H1 (cell line): ENCODE measurements at regions not wholly inside any gene's neighbourhood (a gene's known extent, or its start where the extent isn't known, plus 50 kb on each side); places are given as distances from the start of the nearest gene placed in this dataset.

Source experiments
- CTCF ChIA-PET: fragments of 300-600 bp; sonication (Branson Sonifier 250); formaldehyde crosslinking; loops from one replicate; lab custom pipeline; 2021; ENCODE audit not compliant: partially characterized antibody; lab: Charles Lee
- POLR2A ChIA-PET: fragments of 300-600 bp; sonication (Branson Sonifier 250); formaldehyde crosslinking; loops from one replicate; lab custom pipeline; 2021; ENCODE audit warnings: inconsistent platforms; ENCODE audit not compliant: partially characterized antibody; lab: Charles Lee
- DNase-seq, 2 experiments: peaks; one replicate each; pipeline versions ENCODE4 v3.0.0 to v3.0.0-alpha.2; 2010 to 2022; ENCODE audit warnings: low spot score in 2 of 2, low read depth in 1 of 2, mixed read lengths in 1 of 2
- FAIRE-seq: peaks from 2 replicates; lab custom pipeline; 2011; peaks lifted over from hg19 to GRCh38; lab: Jason Lieb, UNC
- H2AFZ ChIP-seq: 2 replicates; pipeline ENCODE4 v1.8.1; 2012; ENCODE audit warnings: low read length, inconsistent platforms
- H2AK5ac ChIP-seq: 2 replicates; pipeline ENCODE4 v1.6.1; 2013; ENCODE audit warnings: low read depth, low read length
- H2BK120ac ChIP-seq: replicated peaks from 2 replicates; pipeline ENCODE3; 2013; ENCODE audit warnings: low read depth, low read length, inconsistent platforms
- H2BK12ac ChIP-seq: 2 replicates; pipeline ENCODE4 v1.6.1; 2013; ENCODE audit warnings: low read depth, low read length
- H2BK15ac ChIP-seq: 2 replicates; pipeline ENCODE4 v1.6.1; 2013; ENCODE audit warnings: low read length
- H2BK20ac ChIP-seq: 2 replicates; pipeline ENCODE4 v1.6.1; 2013; ENCODE audit warnings: low read length
- H2BK5ac ChIP-seq: 2 replicates; pipeline ENCODE4 v1.6.1; 2013; ENCODE audit warnings: low read depth, low read length
- H3K14ac ChIP-seq: 2 replicates; pipeline ENCODE4 v1.6.1; 2013; ENCODE audit warnings: inconsistent platforms; ENCODE audit not compliant: insufficient read length
- H3K18ac ChIP-seq: 2 replicates; pipeline ENCODE4 v1.6.1; 2013; ENCODE audit warnings: low read length; ENCODE audit errors: extremely low read depth
- H3K23ac ChIP-seq: 2 replicates; pipeline ENCODE4 v1.6.1; 2013; ENCODE audit warnings: inconsistent platforms; ENCODE audit not compliant: insufficient read length
- H3K23me2 ChIP-seq: 2 replicates; pipeline ENCODE4 v1.6.1; 2013; ENCODE audit warnings: low read depth, low read length
- H3K27ac ChIP-seq: 2 replicates; pipeline ENCODE4 v1.6.1; 2011; ENCODE audit warnings: low read depth, low read length, inconsistent platforms
- H3K27me3 ChIP-seq, 4 experiments: replicated peaks in 1 of 4; 1 replicate in 1 of 4; 2 replicates in 3 of 4; pipeline versions ENCODE4 v1.6.1 to v1.8.1; 2011 to 2013; ENCODE audit warnings: low read length in 3 of 4, mild to moderate bottlenecking in 3 of 4, inconsistent platforms in 2 of 4, mixed read lengths in 2 of 4, moderate library complexity in 1 of 4; ENCODE audit not compliant: control insufficient read depth in 3 of 4, insufficient read depth in 3 of 4; ENCODE audit errors: extremely low read depth in 1 of 4
- H3K36me3 ChIP-seq, 4 experiments: 2 replicates each; pipeline versions ENCODE4 v1.6.1 to v1.8.1; 2011 to 2013; ENCODE audit warnings: mild to moderate bottlenecking in 4 of 4, low read length in 3 of 4, moderate library complexity in 2 of 4, control low read depth in 1 of 4, inconsistent platforms in 1 of 4; ENCODE audit not compliant: insufficient read depth in 4 of 4, control insufficient read depth in 2 of 4
- H3K4ac ChIP-seq: replicated peaks from 2 replicates; pipeline ENCODE3; 2013; ENCODE audit warnings: low read length, low read depth, mixed read lengths, inconsistent platforms; ENCODE audit not compliant: insufficient read length
- H3K4me1 ChIP-seq, 4 experiments: replicated peaks in 1 of 4; 1 replicate in 1 of 4; 2 replicates in 3 of 4; pipeline versions ENCODE4 v1.6.1 to v1.8.1; 2011 to 2013; ENCODE audit warnings: low read length in 3 of 4, inconsistent platforms in 2 of 4, mixed read lengths in 1 of 4; ENCODE audit not compliant: insufficient read depth in 4 of 4, control insufficient read depth in 3 of 4
- H3K4me2 ChIP-seq, 2 experiments: 2 replicates each; pipeline versions ENCODE4 v1.6.1 to v1.8.1; 2011 to 2013; ENCODE audit warnings: low read depth in 2 of 2, low read length in 2 of 2, control low read depth in 1 of 2, inconsistent platforms in 1 of 2, mild to moderate bottlenecking in 1 of 2; ENCODE audit not compliant: insufficient read depth in 1 of 2
- H3K4me3 ChIP-seq, 4 experiments: fragments of 200-600, 300-600 bp in 1 of 4; sonication (generic), shearing (Covaris generic), sonication (Bioruptor Twin) in 1 of 4; 2 replicates each; pipeline versions ENCODE4 v1.5.1 to v1.8.1; 2011 to 2016; ENCODE audit warnings: low read length in 4 of 4, low read depth in 3 of 4, control low read depth in 2 of 4, inconsistent platforms in 2 of 4, mild to moderate bottlenecking in 2 of 4, mixed read lengths in 1 of 4, moderate library complexity in 1 of 4; ENCODE audit not compliant: insufficient read depth in 2 of 4; ENCODE audit errors: extremely low read depth in 1 of 4
- H3K56ac ChIP-seq: replicated peaks from 2 replicates; pipeline ENCODE3; 2013; ENCODE audit warnings: low read depth, mild to moderate bottlenecking, mixed read lengths, low read length, inconsistent platforms; ENCODE audit not compliant: insufficient read length
- H3K79me1 ChIP-seq: 2 replicates; pipeline ENCODE4 v1.6.1; 2013; ENCODE audit warnings: low read depth, low read length, control low read depth
- H3K79me2 ChIP-seq, 2 experiments: 2 replicates each; pipeline versions ENCODE4 v1.6.1 to v1.8.1; 2012 to 2013; ENCODE audit warnings: low read length in 2 of 2, mild to moderate bottlenecking in 2 of 2, inconsistent platforms in 1 of 2; ENCODE audit not compliant: insufficient read depth in 2 of 2, control insufficient read depth in 1 of 2
- H3K9ac ChIP-seq, 4 experiments: replicated peaks in 1 of 4; 1 replicate in 1 of 4; 2 replicates in 3 of 4; pipeline versions ENCODE4 v1.6.1 to v1.8.1; 2011 to 2013; ENCODE audit warnings: low read depth in 3 of 4, low read length in 3 of 4, control low read depth in 2 of 4, mild to moderate bottlenecking in 2 of 4, moderate library complexity in 2 of 4, inconsistent platforms in 1 of 4; ENCODE audit errors: extremely low read depth in 1 of 4
- H3K9me3 ChIP-seq, 2 experiments: 2 replicates each; pipeline versions ENCODE4 v1.6.1 to v1.8.1; 2012 to 2013; ENCODE audit warnings: mild to moderate bottlenecking in 2 of 2, moderate library complexity in 2 of 2, control low read depth in 1 of 2, inconsistent platforms in 1 of 2, low read depth in 1 of 2, low read length in 1 of 2, mixed read lengths in 1 of 2; ENCODE audit not compliant: insufficient read depth in 2 of 2
- H4K20me1 ChIP-seq, 2 experiments: replicated peaks in 1 of 2; 2 replicates each; pipeline versions ENCODE3 to v1.8.1; 2011 to 2013; ENCODE audit warnings: inconsistent platforms in 2 of 2, low read length in 2 of 2, mild to moderate bottlenecking in 1 of 2; ENCODE audit not compliant: insufficient read depth in 2 of 2, control insufficient read depth in 1 of 2
- H4K5ac ChIP-seq: 2 replicates; pipeline ENCODE4 v1.6.1; 2013; ENCODE audit warnings: low read length, low read depth, mixed read lengths, inconsistent platforms; ENCODE audit not compliant: insufficient read length
- H4K8ac ChIP-seq: 2 replicates; pipeline ENCODE4 v1.8.0; 2013; ENCODE audit warnings: mild to moderate bottlenecking, moderate library complexity, low read length, inconsistent platforms; ENCODE audit not compliant: insufficient read depth; ENCODE audit errors: extremely low read depth
- H4K91ac ChIP-seq: replicated peaks from 2 replicates; pipeline ENCODE3; 2013; ENCODE audit warnings: low read length, mixed read lengths, inconsistent platforms; ENCODE audit not compliant: insufficient read length
- WGBS, 2 experiments: shearing (Covaris generic) in 1 of 2; methylation state at CpG; one replicate each; pipeline versions ENCODE4 v1.1.6 to v1.1.7; 2013 to 2015; ENCODE audit warnings: low lambda C conversion rate in 2 of 2, mixed read lengths in 2 of 2, inconsistent platforms in 1 of 2, low coverage in 1 of 2, missing lambda C conversion rate in 1 of 2; ENCODE audit not compliant: insufficient replicate concordance in 2 of 2, insufficient coverage in 1 of 2, insufficient read length in 1 of 2; ENCODE audit errors: extremely low coverage in 1 of 2, missing lambda C conversion rate in 1 of 2; 5-methylcytosine and 5-hydroxymethylcytosine counted together

GRCh38 chr12:95416111-95416636 is 57.8 kb upstream of the METAP2 start:
- 85% methylated on average over 5 of the region's 5 CpGs; no CpG with 5 or more reads in 1 of the 2 experiments for WGBS, 2 experiments
- no peak overlapping the region for H2BK120ac ChIP-seq
- no peak for DNase-seq
- H4K8ac ChIP-seq: no peak overlapping the region
- H4K20me1 ChIP-seq: no peaks in the 10 kb centered on the region
- no peak overlapping the region for H3K4ac ChIP-seq
- ChIA-PET CTCF (no interaction called here), POLR2A (no interaction called here)
- no peaks in the 10 kb centered on the region for H3K9me3 ChIP-seq
- H3K36me3 ChIP-seq: no peaks in the 10 kb centered on the region
- H3K4me2 ChIP-seq: no peak overlapping the region
- H2AFZ ChIP-seq: no peak overlapping the region
- H2BK15ac ChIP-seq: no peak overlapping the region
- no peaks in the 10 kb centered on the region for H3K79me1 ChIP-seq
- no peaks in the 10 kb centered on the region for H3K79me2 ChIP-seq
- H3K9ac ChIP-seq: no peak overlapping the region
- no peak overlapping the region for H3K27ac ChIP-seq
- no peak overlapping the region for H2BK12ac ChIP-seq
- no peak overlapping the region for H4K91ac ChIP-seq
- no peaks in the 10 kb centered on the region for H3K27me3 ChIP-seq
- no peak for FAIRE-seq
- H3K56ac ChIP-seq: no peak overlapping the region
- no peak overlapping the region for H4K5ac ChIP-seq
- H3K14ac ChIP-seq: no peak overlapping the region
- no peak overlapping the region for H2BK20ac ChIP-seq
- H3K4me1 ChIP-seq: no peaks in the 10 kb centered on the region; a peak in 1 of 7 replicates
- H3K23ac ChIP-seq: no peak overlapping the region
- no peak overlapping the region for H2AK5ac ChIP-seq
- H3K18ac ChIP-seq: no peak overlapping the region
- no peaks in the 10 kb centered on the region for H3K23me2 ChIP-seq
- no peak overlapping the region for H2BK5ac ChIP-seq
- H3K4me3 ChIP-seq: no peak overlapping the region
